ENCODE measurements at regions not wholly inside any gene's neighbourhood (a gene's known extent, or its start where the extent isn't known, plus 50 kb on each side); places are given as distances from the start of the nearest gene placed in this dataset.

DNA sequence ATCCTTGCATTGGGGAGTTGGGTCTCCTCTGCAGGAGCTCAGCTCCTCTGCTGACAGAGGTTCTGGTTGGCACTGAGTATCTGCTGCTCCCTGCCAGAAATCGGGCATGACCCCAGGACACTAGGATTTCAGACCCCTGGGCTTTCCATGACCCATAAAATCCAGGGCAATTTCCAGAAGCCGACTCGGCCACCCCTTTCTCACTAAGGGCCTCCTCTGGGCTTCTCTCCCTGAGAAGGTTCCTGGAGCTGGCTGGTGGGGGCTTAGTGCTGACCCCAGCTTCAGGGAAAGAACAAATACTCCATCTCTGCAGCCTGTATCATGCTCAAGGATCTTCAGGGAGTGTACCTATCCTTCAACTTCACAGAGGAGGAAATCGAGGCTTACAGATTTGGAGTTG lies 603.4 kb downstream of the PTPRU start:
- no peak for DNase-seq

DNA sequence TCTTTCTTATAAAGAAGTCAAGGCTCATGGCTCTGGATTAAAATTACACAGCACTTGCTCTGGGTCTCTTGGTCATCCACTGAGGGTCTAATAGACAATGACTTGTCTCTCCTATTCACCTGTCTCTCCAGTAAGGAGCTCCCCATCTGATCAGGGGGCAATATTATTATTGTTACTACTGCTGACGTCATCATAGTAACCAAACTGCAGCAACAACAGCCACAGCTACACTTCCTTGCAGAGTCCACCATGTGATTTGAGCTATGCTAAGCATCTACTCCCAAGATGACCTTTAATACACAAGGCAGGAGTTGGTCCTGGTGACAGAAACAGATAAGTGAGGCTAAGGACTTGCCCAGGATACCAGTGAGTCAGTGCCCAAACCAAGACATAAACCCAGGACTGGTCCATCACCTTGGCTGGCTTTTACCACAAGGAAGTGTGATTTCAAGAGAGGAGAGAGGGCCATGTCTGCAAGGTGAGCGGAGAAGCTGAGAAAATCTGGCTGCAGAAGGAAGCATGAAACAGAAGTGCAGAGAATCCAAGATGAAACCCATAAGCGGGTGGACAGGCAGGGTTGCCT lies 602.5 kb downstream of the PTPRU start:
- DNase-seq = no peak

DNA sequence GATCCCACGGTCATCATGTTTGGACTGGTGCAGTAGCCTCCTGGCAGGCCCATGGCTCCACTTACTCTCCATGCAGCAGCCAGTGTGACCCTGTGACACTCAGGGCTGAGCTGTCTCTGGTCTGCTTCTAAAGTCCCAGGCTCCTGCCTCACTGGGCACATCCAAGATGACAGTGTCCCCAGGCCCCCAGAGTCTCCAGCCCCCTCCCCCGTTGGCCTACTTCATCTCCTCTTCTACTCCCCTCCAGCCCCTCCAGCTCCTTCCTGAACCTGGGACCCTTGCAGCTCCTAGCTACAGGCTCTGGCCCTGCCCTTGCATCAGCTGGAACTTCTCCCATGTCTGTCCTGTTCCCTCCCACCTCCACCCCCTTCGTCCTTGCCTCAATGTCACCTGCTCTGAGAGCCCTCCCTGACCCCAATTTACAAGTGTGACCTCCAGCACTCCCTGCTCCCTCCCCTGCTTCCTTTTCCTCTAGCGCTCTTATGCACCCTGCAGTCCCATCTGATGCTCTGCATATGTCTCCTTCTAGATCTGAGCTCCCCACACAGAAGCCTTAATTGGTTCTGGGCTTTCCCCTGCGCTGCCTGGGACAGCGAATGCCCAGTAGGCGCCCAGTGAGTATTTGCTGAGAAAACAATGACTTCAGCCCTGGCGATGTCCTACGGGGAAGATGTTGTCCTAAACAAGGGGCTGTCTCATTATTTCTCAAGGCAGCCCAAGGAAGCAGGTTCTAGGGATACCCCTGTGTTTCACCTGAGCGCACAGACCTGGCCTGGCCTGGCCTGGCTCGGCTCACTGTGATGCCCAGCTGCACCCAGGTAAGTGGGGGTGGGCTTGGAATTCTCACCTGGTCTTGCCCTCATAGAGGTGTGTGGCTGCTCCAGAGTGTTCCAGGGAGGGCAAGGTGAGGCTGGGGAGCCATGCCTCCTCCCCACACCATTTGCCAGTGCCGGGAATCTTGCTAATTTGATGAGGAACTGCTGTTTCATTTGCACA lies 600.6 kb downstream of the PTPRU start:
- no peak for DNase-seq

DNA sequence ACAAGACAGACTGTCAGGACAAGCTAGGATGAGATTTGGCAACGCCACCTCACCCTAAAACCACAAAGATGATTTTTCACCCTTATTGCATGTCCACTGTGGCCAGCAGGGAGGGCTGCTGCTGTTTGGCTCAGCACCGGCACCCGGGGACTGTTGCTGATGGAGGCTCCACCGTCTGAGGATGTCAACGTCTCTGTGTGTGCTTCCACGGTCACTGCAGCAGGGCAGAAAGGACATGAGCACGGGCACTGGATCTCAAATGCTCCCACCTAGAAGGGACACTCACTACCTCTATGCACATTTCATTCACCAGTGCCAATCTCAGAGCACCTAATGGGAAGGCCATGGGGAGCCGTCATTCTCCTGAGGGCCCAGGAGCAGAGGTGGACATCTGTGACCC lies 599.6 kb downstream of the PTPRU start:
- DNase-seq = no peak

DNA sequence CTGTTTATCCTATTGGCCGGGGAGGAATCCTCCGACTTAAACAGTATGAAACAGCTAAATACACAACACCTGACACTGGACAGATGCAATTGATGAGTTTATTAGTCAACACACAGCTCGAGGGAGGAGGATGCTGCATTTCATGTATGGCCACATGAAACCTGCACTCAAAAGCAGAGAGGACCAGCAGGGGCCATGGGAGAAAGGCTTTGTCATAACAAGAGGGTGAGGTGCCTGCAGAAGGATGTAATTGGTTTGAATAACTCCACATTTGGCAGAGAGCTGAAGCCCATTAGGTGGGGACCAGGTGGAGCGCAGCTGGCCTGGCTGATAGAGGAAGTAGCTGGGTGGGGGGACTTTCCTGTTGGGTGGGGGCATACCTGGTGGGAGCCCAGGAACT lies 599.1 kb downstream of the PTPRU start:
- no peak for DNase-seq

DNA sequence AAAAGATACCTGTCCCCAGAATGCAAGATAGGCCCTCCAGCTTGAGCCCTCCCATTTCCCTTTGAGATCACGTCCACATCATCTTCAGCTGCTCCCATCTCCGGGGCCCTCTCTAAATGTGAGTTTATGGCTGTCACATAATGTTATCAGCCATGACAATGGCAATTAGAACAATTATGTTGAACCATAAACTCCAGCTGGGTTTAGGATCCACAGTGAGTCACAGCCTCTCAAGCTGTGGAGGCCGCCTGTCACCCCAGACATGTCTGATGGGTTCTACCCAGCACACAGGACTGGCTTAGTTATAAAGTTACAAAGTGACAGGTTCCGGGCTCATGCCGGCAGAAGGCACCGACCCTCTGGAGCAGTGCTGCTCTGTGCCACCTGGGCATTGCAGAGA lies 597.3 kb downstream of the PTPRU start:
- DNase-seq = no peak

DNA sequence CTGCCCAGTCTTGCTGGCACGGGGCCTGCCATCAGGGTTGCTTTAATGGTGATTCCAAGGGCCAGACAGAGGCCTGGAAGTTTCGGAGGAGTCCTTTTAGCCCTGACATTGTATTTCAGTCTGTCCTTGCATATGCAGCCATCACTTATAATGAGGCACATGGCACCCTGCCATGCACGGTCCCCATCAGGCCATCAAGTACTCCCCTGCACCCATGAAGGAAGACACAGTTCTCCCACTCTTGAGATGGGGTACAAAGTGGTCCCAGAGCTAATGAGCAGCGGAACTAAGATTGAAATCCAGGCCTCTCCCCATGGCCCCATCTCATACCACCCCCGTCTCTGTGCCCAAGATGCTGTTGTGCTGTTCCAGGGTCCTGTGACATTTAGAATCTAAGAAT lies 596.6 kb downstream of the PTPRU start:
- no peak for DNase-seq

DNA sequence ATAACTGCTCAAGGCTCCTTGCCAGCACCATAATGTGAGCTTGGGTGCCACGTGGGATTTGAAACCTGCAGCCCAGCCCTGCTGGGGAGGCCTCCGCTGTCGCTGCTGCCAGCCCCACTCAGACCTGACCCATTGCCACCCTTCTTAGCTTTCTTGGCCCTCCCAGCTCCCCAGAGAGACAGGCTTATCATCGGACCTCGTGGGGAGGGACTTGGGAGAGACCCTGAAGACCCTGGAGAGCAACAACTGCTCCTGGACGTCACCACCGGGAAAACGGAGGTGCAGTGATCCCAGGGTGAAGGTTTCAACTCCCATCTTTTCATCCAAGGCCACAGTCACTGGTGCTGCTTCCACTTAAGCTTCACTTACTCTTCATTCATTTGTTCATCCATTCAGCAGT lies 596.1 kb downstream of the PTPRU start:
- no peak for DNase-seq

DNA sequence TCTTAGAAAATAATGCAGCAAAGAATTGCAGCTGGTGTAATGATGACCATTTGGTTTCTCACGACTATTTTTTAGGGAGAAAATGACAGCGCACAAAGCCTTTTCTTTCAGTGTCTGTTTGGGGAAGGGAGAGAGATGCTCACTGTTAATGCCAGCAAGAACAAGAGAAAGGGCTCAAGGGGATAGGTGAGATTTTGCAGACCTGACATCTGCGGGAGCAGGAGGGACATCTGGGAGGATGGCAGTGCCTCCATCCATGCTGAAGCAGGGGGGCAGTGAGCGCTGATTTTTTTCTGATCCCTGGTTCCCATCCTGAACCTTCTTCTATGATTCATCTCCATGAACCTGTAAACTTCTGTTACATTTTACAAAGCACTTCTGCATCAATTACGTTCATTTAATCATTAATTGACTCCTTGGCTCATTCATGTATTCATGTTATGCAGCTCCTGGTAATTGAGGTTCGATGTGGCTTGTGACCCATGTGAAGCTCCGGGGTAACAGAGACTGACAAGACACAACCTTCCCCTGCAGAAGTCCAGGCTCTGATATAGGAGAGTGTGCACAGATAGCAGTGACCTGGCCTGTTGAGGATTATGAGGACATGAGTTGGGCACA lies 595.3 kb downstream of the PTPRU start:
- DNase-seq = no peak

DNA sequence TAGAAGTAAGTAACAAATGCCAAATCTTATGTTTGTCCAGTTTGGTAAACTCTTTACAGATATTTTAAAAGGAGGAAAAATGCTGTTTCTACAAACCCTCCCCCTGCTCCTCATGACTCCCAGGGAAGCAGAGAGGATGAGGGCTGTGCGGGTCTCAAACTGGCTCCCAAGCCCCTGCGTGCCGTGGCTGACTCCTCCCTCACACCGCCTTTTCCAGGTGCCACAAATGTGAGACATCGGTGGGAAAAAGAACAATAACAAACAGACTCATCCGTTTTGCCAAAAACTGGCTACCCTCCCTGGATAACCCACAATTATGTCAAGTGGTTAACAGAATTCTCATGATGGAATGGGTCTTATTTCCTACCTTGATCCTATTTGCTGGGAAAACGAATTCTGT lies 594.6 kb downstream of the PTPRU start:
- no peak for DNase-seq

DNA sequence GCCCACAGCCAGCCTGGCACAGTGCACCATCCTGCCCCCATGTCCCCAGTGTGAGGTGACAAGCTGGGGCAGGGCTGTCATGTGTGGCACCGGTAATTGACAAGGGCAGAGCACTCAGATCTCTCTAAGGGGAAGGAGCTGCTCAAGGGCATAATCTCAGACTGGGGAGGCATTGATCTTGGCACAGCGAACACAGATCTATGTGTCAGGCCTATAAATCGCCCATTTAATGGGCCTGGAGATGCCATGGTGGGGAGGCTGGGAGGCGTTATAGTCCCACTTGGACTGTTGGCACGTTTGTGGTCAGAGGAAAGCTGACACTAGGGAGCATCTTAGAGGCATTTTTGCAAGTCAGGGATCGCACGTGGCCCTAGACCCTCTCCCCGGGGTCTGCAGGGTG lies 594.1 kb downstream of the PTPRU start:
- no peak for DNase-seq

DNA sequence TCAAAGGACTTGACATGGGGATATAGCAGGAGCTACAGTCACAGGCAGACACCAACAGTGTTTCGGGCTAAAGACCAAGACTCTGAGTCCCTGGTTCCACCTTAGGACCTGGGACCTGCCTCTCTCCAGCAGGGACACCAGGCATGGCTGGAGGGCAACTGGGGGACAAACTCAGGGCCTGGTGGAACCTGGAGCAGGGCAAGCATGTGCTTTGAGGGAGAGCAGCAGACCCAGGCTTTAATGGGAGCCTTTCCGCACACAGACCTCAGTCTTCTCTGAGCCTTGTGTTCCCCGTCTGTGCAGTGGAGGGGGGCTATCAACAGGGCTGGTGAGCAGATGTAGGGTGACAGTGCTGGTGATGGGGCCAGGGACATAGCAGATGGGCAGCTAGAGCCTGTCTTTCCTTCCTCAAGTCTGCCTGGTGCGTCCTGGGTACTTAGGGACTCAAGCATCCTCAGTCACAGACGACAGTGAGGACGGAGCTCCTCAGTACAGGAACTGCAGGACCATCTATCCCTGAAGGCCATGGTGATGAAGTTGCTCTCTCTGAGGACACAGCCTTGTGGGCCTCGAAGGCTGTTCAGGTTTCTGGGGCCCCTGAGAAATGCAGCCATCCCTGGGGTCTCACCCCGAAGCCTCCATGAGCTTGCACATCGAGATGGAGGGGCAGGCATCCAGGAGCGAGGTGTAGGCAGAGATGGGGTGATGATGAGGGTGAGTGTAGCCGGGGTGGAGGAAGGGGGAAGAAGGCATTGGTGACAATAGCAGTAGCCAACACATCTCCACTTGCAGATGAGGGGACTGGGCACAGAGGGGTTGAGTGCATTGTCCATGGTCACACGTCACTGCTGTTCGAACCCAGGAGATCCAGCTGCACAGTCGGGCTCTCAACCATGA lies 593.4 kb downstream of the PTPRU start:
- DNase-seq = no peak

DNA sequence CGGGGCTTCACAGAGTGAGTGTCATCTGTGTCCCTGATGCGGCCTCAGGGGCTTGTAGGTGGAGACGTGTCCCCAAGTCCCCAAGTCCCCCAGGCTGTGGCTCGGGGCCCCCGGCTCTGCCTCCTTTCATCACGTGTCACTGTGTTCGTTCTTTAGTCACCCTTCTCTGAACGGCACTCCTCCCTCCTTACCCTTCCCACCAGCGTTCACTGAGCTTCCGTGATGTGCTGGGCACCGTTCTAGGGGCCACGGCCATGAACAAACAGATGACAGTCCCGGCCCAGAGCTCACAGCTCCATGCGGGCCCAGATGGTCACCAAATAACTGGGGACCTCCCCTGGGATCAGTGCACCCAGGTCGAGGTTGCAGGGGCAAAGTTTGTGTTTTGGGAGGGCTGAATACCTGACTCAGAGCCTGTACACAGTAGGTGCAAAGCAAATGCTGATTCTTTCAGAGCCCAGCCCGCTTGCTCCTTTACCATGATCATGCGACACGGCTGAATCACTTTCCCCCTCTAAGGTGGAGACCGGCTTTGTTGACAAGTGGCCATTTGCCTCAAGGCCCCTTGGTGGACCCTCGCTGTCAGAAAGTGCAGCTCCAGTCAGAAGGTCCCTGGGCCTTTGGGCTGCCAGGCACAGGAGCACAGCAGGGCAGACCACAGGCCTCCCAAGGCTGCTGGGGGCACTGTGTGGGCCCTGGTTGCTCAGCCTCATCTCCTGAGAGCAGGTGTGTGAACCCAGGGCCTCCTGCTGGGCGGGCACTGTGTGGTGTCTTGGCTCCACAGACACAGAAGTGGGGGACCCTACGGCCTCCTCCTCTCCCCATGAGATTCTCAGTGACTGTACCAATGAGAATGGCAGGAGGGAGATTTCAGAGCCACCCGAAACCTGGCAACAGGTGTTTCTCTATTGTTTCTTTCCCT lies 592.5 kb downstream of the PTPRU start:
- no peak for DNase-seq

DNA sequence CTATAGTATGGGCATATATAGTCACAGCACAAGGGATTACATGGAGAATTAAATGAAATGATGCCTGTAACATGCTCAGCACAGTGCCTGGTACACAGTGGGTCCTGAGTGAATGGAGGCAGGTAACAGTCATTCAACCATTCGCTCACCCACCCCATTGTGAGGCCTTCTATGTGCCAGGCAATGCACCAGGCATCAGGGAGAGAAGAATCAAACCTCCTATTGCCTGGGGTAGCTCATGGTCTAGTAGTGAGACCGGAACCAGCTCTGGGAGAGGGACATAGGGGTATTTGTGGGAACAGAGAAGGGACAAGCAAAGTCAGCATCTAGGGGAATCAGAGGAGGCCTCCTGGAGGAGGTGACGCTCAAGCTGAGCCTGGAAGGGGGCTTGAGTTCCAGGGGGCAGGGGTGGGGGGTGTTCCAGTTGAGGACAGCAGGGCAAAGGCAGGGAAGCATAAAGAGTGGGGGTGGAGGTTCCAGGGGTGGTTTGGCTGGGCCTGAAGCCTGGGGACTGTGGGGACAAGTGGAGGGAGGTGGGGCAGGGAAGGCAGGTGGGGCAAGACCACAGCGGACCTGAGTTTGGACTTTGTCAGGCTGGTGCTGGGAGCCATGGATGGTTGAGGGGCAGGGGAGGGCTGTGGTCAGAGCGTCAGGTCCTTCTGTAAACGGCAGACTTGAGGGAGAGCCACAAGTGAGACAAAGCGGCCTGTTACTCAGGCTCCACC lies 591.6 kb downstream of the PTPRU start:
- no peak for DNase-seq

DNA sequence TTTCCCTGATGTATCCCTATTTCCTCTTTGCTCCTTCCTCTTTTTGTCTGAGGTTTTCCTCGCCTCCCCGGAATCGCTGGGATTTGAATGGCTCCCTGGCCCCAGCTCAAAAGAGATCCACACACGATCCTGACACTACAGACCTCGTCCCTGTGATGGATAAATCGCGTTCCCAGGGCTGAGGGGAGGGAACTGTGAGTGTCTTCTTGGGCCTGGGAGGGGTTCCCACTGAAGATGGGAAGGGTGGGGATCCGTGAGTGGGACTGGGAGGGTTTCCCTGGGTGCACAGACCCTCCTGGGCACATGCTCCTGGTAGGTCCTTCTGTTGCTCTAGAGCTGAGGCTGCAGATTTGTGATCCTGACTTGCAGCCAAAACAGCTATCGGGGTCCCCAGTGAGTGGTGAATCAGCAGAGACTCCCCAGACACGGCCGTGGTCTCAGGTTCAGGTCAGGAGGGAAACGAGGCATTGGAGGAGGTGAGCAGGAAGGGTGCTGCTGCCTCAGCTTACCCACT lies 591.0 kb downstream of the PTPRU start:
- no peak for DNase-seq

DNA sequence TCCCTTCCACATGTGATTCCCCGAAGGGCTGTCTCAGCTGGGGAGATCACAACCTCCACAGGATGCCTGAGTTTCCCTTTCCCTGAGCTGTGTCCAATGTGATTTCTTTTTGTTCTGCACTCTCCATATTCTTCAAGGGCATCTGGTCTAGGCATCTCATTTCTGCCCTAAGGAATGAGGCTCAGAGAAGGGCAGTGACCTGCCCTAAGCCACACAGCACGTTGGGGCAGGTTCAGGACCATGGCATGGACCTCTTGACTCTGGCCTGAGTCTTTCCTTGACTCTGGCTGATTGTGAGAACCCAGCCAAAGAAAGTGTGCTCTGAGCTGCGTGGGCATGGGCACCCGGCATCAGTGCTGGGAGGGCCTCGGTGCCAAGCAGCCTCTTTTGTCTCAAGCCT lies 590.3 kb downstream of the PTPRU start:
- DNase-seq = no peak

DNA sequence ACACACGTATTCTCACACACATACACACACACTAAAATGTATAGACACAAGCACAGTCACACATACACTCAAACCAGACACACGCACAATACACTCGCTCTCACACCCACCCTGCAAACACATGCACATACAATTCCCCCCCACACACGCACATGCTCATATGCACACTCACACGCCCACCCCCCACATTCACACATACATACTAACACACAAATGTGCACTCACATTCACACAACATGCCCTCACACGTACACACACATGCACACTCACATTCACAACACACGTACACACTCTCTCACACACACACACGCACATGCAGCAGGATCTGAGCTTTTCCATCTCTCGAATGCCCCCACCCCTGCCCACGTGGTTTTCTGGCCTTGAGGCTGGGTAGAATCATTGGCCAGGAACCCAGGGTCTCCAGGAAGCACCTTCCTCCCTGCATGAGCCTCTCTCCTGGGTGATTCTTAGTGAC lies 589.7 kb downstream of the PTPRU start:
- DNase-seq = no peak

DNA sequence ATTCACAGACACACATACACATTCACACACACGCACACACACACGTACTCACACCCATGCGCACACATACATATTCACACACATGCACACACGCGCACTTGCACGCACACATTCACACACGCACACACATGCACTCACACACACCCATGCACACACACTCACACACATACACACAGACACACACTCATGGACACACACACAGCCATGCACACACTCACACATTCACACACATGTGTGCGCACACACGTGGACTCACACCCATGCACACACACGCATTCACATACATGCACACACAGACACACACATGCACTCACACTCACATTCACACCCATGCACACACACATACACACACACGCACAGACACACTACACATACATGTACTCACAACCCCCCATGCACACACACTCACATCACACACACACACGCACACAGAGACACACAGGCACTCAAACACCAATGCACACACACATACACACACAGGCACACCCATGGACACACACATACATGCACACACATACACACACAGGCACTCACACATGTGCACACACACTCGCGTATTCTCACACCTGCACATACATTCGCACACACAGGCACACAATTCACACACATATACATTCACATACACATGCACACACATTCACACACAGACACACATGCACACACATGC lies 589.1 kb downstream of the PTPRU start:
- DNase-seq = no peak

DNA sequence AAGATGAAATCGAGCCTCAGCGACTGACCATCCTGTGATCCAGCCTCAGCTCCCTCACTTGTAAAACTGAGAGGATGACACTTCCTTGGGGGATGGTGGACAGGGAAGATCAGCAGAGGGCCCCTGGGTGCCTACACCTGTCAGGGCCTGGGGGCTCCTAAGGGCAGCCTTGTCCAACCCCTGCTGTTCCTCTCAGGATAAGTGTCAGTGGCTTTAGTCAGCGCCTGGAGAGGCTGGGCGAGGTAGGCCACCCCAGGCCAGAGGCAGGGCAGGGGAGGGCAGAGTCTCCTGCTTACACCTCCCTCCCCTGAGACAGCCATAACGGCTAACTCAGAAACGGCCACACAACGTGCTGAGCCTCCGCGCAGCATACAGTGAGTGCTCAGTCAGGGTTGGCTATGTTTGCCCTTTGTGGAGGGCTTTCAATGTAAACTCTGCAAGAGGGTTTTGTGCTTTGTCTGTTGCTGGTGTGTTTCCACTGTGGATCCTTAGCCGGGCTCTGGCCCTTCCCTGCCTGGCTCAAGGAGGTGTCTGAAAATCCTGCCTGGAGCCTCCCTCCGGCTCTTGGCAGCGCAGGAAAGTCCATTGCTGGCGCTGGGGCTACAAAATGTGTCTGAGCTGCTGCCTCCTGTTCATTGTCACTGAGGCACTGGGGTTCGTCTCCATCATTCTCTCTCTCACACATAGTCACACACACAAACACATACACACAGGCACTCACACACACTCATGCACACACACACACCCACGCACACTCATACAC lies 588.4 kb downstream of the PTPRU start:
- DNase-seq = no peak
